Stimulated activated CD4-positive, alpha-beta T cell treated with anti-CD3 and anti-CD28 coated beads, Interleukin-1b, Interleukin-23, amount 100 ng/mL, for 48 hours (primary cell): ENCODE measurements at regions not wholly inside any gene's neighbourhood (a gene's known extent, or its start where the extent isn't known, plus 50 kb on each side); places are given as distances from the start of the nearest gene placed in this dataset.

Experiments
- DNase-seq: peaks from one replicate; pipeline ENCODE4 v3.0.0-alpha.2; 2020

- DNase-seq: no peak
These were observed 410.3 kb downstream of the PID1 start for GRCh38 chr2:228860601-228861285.

- DNase-seq: no peak
These were observed 417.9 kb downstream of the PID1 start for GRCh38 chr2:228853151-228853550.

- no peak for DNase-seq
These were observed 422.4 kb downstream of the PID1 start for GRCh38 chr2:228848638-228849037.

GRCh38 chr2:228847684-228848083 is 423.4 kb downstream of the PID1 start:
- no peak for DNase-seq

- DNase-seq: no peak
These were observed 424.9 kb downstream of the PID1 start for GRCh38 chr2:228846161-228846560.

- DNase-seq: no peak
These were observed 425.7 kb downstream of the PID1 start for GRCh38 chr2:228845162-228845925.

- DNase-seq: no peak
These were observed 429.2 kb downstream of the PID1 start for GRCh38 chr2:228841877-228842276.

- no peak for DNase-seq
These were observed 429.6 kb downstream of the PID1 start for GRCh38 chr2:228841475-228841874.

- no peak for DNase-seq
These were observed 430.4 kb downstream of the PID1 start for GRCh38 chr2:228840743-228841114.

- DNase-seq: no peak
These were observed 430.9 kb downstream of the PID1 start for GRCh38 chr2:228840113-228840742.

- no peak for DNase-seq
These were observed 431.6 kb downstream of the PID1 start for GRCh38 chr2:228839421-228839876.

GRCh38 chr2:228838819-228839218 is 432.3 kb downstream of the PID1 start:
- no peak for DNase-seq

GRCh38 chr2:228828397-228828796 is 442.7 kb downstream of the PID1 start:
- no peak for DNase-seq

- DNase-seq: no peak
These were observed 443.9 kb downstream of the PID1 start for GRCh38 chr2:228827056-228827700.

GRCh38 chr2:228819701-228820100 is 451.4 kb downstream of the PID1 start:
- no peak for DNase-seq

GRCh38 chr2:228802181-228803071 is 468.7 kb downstream of the PID1 start:
- no peak for DNase-seq

- no peak for DNase-seq
These were observed 469.6 kb downstream of the PID1 start for GRCh38 chr2:228801451-228801850.

GRCh38 chr2:228799208-228799588 is 471.9 kb downstream of the PID1 start:
- DNase-seq: no peak

- no peak for DNase-seq
These were observed 472.5 kb downstream of the PID1 start for GRCh38 chr2:228798458-228799207.

- no peak for DNase-seq
These were observed 474.7 kb downstream of the PID1 start for GRCh38 chr2:228796386-228796785.

- DNase-seq: no peak
These were observed 478.0 kb downstream of the PID1 start for GRCh38 chr2:228793116-228793515.

- no peak for DNase-seq
These were observed 484.2 kb downstream of the PID1 start for GRCh38 chr2:228786901-228787300.
